HCT116 (cell line): ENCODE measurements at regions not wholly inside any gene's neighbourhood (a gene's known extent, or its start where the extent isn't known, plus 50 kb on each side); places are given as distances from the start of the nearest gene placed in this dataset.

ENCODE experiments used
- ATAC-seq: fragments of 200-7000 bp; cut with Tn5 transposase; 2 replicates; pipeline ENCODE4 v1.9.1; 2020; ENCODE audit warnings: mild to moderate bottlenecking, moderate library complexity
- BruUV-seq: library from RNA; stranded (reverse); fragments of 400-500 nt; replicated peaks from 2 replicates; lab custom pipeline; 2021; lab: Mats Ljungman, UMichigan
- CTCF ChIA-PET: fragments of 300-600 bp; sonication (Branson Sonifier 250); formaldehyde crosslinking; loops from one replicate; lab custom pipeline; 2021; ENCODE audit warnings: antibody characterized with exemption; lab: Charles Lee
- POLR2A ChIA-PET: fragments of 300-600, 350-600 bp; sonication (Branson Sonifier 250); formaldehyde crosslinking; loops from one replicate; lab custom pipeline; 2021; ENCODE audit warnings: antibody characterized with exemption; lab: Charles Lee
- RAD21 ChIA-PET, 2 experiments: fragments of 300-600 bp; sonication (Branson Sonifier 250); formaldehyde crosslinking; loops; one replicate each; lab custom pipeline; 2023; ENCODE audit warnings: low total read pairs in 2 of 2; ENCODE audit not compliant: uncharacterized antibody in 2 of 2, unreplicated experiment in 2 of 2, low non-redundant PET in 1 of 2; lab: Charles Lee
- DNase-seq: peaks from one replicate; pipeline ENCODE4 v3.0.0-alpha.2; 2010; ENCODE audit warnings: low read depth, low spot score
- H2AFZ ChIP-seq: fragments of 200-600 bp; shearing (Covaris generic), sonication (generic); 2 replicates; pipeline ENCODE4 v1.6.1; 2017; ENCODE audit warnings: low read depth, mixed run types, mixed read lengths, antibody characterized with exemption, low read length; ENCODE audit not compliant: poor library complexity, severe bottlenecking
- H3K27ac ChIP-seq: 2 replicates; pipeline ENCODE4 v1.5.1; 2012; ENCODE audit warnings: low read depth, low read length
- H3K27me3 ChIP-seq: fragments of 200-600 bp; sonication (generic); 2 replicates; pipeline ENCODE4 v1.6.1; 2016; ENCODE audit warnings: mixed run types, low read length, mixed read lengths; ENCODE audit not compliant: insufficient read depth
- H3K36me3 ChIP-seq, 2 experiments: fragments of 200-500 bp in 1 of 2; fragments of 200-600 bp in 1 of 2; sonication (Bioruptor generic) in 1 of 2; sonication (generic) in 1 of 2; 2 replicates each; pipeline versions ENCODE4 v1.5.1 to v1.6.1; 2014 to 2016; ENCODE audit warnings: low read length in 2 of 2, inconsistent platforms in 1 of 2, mixed read lengths in 1 of 2, mixed run types in 1 of 2; ENCODE audit not compliant: insufficient read depth in 2 of 2, control insufficient read depth in 1 of 2
- H3K4me1 ChIP-seq, 2 experiments: fragments of 200-600 bp in 1 of 2; sonication (generic) in 1 of 2; 2 replicates each; pipeline versions ENCODE4 v1.5.1 to v1.6.1; 2012 to 2017; ENCODE audit warnings: low read length in 2 of 2, inconsistent platforms in 1 of 2, mild to moderate bottlenecking in 1 of 2, mixed read lengths in 1 of 2, mixed run types in 1 of 2, moderate library complexity in 1 of 2; ENCODE audit not compliant: insufficient read depth in 2 of 2, control insufficient read depth in 1 of 2
- H3K4me2 ChIP-seq: fragments of 200-600 bp; sonication (generic); 2 replicates; pipeline ENCODE4 v1.6.1; 2017; ENCODE audit warnings: mixed run types, low read length, mixed read lengths
- H3K4me3 ChIP-seq, 2 experiments: fragments of 200-600 bp in 1 of 2; sonication (generic) in 1 of 2; replicated peaks in 1 of 2; 2 replicates each; pipeline ENCODE4 v1.5.1; 2011 to 2016; ENCODE audit warnings: low read length in 2 of 2, control low read depth in 1 of 2, low read depth in 1 of 2, mild to moderate bottlenecking in 1 of 2, mixed read lengths in 1 of 2, mixed run types in 1 of 2
- H3K79me2 ChIP-seq: fragments of 200-600 bp; sonication (generic); 2 replicates; pipeline ENCODE4 v1.6.1; 2017; ENCODE audit warnings: mild to moderate bottlenecking, mixed run types, low read length, moderate library complexity, mixed read lengths; ENCODE audit not compliant: insufficient read depth
- H3K9ac ChIP-seq: fragments of 200-600 bp; sonication (generic); 2 replicates; pipeline ENCODE4 v1.6.1; 2016; ENCODE audit warnings: low read length, mixed read lengths
- H3K9me2 ChIP-seq: fragments of 200-600 bp; sonication (generic), shearing (Covaris generic); 2 replicates; pipeline ENCODE4 v1.6.1; 2017; ENCODE audit warnings: mixed run types, mild to moderate bottlenecking, moderate library complexity; ENCODE audit not compliant: insufficient read depth
- H3K9me3 ChIP-seq, 2 experiments: fragments of 200-500 bp in 1 of 2; fragments of 200-600 bp in 1 of 2; sonication (Bioruptor generic) in 1 of 2; sonication (generic) in 1 of 2; 2 replicates each; pipeline ENCODE4 v1.6.1; 2014 to 2017; ENCODE audit warnings: low read length in 2 of 2, mixed read lengths in 2 of 2, inconsistent platforms in 1 of 2, low read depth in 1 of 2, mild to moderate bottlenecking in 1 of 2, mixed run types in 1 of 2, moderate library complexity in 1 of 2; ENCODE audit not compliant: control insufficient read depth in 1 of 2, insufficient read depth in 1 of 2
- H4K20me1 ChIP-seq: fragments of 200-600 bp; sonication (generic), shearing (Covaris generic); 2 replicates; pipeline ENCODE4 v1.6.1; 2017; ENCODE audit warnings: mixed run types, mild to moderate bottlenecking, moderate library complexity; ENCODE audit not compliant: insufficient read depth
- CBX3 ChIP-seq: IDR thresholded peaks from 2 replicates; pipeline ENCODE4 v1.6.1; 2012; ENCODE audit warnings: low read depth
- CEBPB ChIP-seq: IDR thresholded peaks from 2 replicates; pipeline ENCODE4 v1.6.1; 2012; ENCODE audit warnings: low read depth
- CTCF ChIP-seq, 3 experiments: fragments of 200-600 bp in 1 of 3; sonication (generic) in 1 of 3; IDR thresholded peaks in 2 of 3; conservative IDR thresholded peaks in 1 of 3; 2 replicates each; pipeline ENCODE4 v1.5.1; 2012 to 2017; ENCODE audit warnings: low read depth in 2 of 3, low read length in 2 of 3, antibody characterized with exemption in 1 of 3, borderline replicate concordance in 1 of 3, control low read depth in 1 of 3, mild to moderate bottlenecking in 1 of 3, mixed read lengths in 1 of 3, mixed run types in 1 of 3, moderate library complexity in 1 of 3; ENCODE audit not compliant: insufficient read depth in 1 of 3
- ELF1 ChIP-seq: IDR thresholded peaks from 2 replicates; pipeline ENCODE4 v1.6.1; 2012; ENCODE audit warnings: low read depth, borderline replicate concordance
- EZH2 ChIP-seq: fragments of 200-600 bp; sonication (generic); IDR thresholded peaks from 2 replicates; pipeline ENCODE4 v1.6.1; 2017; ENCODE audit warnings: antibody characterized with exemption, mixed run types
- EZH2phosphoT487 ChIP-seq: fragments of 200-600 bp; IDR thresholded peaks from 2 replicates; pipeline ENCODE4 v1.6.1; 2018; ENCODE audit warnings: antibody characterized with exemption, borderline replicate concordance
- FOSL1 ChIP-seq: IDR thresholded peaks from 2 replicates; pipeline ENCODE4 v1.6.1; 2012; ENCODE audit warnings: low read depth
- JUND ChIP-seq: IDR thresholded peaks from 2 replicates; pipeline ENCODE4 v1.6.1; 2012
- POLR2A ChIP-seq: IDR thresholded peaks from 2 replicates; pipeline ENCODE4 v1.7.0; 2011; ENCODE audit warnings: borderline replicate concordance; ENCODE audit not compliant: insufficient read depth, insufficient read length; ENCODE audit errors: extremely low read depth
- RAD21 ChIP-seq: IDR thresholded peaks from 2 replicates; pipeline ENCODE4 v1.6.1; 2012; ENCODE audit warnings: low read depth, mild to moderate bottlenecking
- SIN3A ChIP-seq: IDR thresholded peaks from 2 replicates; pipeline ENCODE4 v1.6.1; 2012; ENCODE audit warnings: low read depth
- SP1 ChIP-seq: IDR thresholded peaks from 2 replicates; pipeline ENCODE4 v1.6.1; 2012; ENCODE audit warnings: low read depth
- SRF ChIP-seq: IDR thresholded peaks from 2 replicates; pipeline ENCODE4 v1.6.1; 2012; ENCODE audit warnings: low read depth
- TCF7L2 ChIP-seq: IDR thresholded peaks from 2 replicates; pipeline ENCODE4 v1.7.0; 2011; ENCODE audit warnings: borderline replicate concordance, inconsistent platforms; ENCODE audit not compliant: insufficient read depth, insufficient read length; ENCODE audit errors: extremely low read depth
- YY1 ChIP-seq: IDR thresholded peaks from 2 replicates; pipeline ENCODE4 v1.6.1; 2011; ENCODE audit warnings: low read length, low read depth, moderate library complexity, mild to moderate bottlenecking; ENCODE audit not compliant: insufficient replicate concordance; ENCODE audit errors: extremely low read depth
- ZBTB33 ChIP-seq: IDR thresholded peaks from 2 replicates; pipeline ENCODE4 v1.6.1; 2011; ENCODE audit warnings: mild to moderate bottlenecking, low read length, moderate library complexity; ENCODE audit not compliant: insufficient replicate concordance; ENCODE audit errors: extremely low read depth
- ZFX ChIP-seq: fragments of 450-650 bp; IDR thresholded peaks from 2 replicates; pipeline ENCODE4 v1.6.1; 2017
- ZNF274 ChIP-seq: fragments of 200-500 bp; sonication (Bioruptor generic); IDR thresholded peaks from 2 replicates; pipeline ENCODE4 v1.6.1; 2014; ENCODE audit warnings: mild to moderate bottlenecking, low read depth, low read length, inconsistent platforms
- intact Hi-C: fragments of 100-400 bp; cut with micrococcal nuclease; formaldehyde crosslinking; loops from 2 replicates; pipeline ENCODE4 v1.10.0; 2022
- TF ChIP-seq, protein P1 (sequence below): IDR thresholded peaks from 2 replicates; pipeline ENCODE4 v1.6.1; 2012

- CTCF ChIA-PET: no interaction called here
- no peak for ATAC-seq
- DNase-seq: no peak
- Histone ChIP-seq H3K9me2 (no peaks in the 10 kb centered on the region), H3K9ac (no peak overlapping the region), H3K9me3 (peaks cover 0 to 7% of the 10 kb centered on the region in 2 experiments; a peak in 1 of 4 replicates), H3K79me2 (no peaks in the 10 kb centered on the region), H3K4me1 (no peaks in the 10 kb centered on the region), H3K27me3 (no peaks in the 10 kb centered on the region), H3K36me3 (no peaks in the 10 kb centered on the region), H2AFZ (no peak overlapping the region), H3K27ac (no peak overlapping the region), H3K4me3 (no peak overlapping the region), H3K4me2 (no peak overlapping the region), H4K20me1 (no peaks in the 10 kb centered on the region)
- POLR2A ChIA-PET: no interaction called here
- BruUV-seq: no TSS peak
- RAD21 ChIA-PET: no interaction called here
- TF ChIP-seq SP1 (no peak), EZH2 (no peak), CTCF (IDR thresholded peaks at IDR 0.05 in 2 of 3, conservative IDR thresholded peaks at IDR 0.05 in 1 of 3; ENCODE audit: borderline replicate concordance in 1 of 3, insufficient read depth in 1 of 3, low read depth in 2 of 3, low read length in 2 of 3) (no peak), ZFX (no peak), SIN3A (no peak), JUND (no peak), ELF1 (no peak), FOSL1 (no peak), RAD21 (no peak), EZH2phosphoT487 (no peak), YY1 (no peak), POLR2A (no peak), CBX3 (no peak), TCF7L2 (no peak), ZNF274 (no peak), ZBTB33 (no peak), CEBPB (no peak), SRF (no peak)
- TF ChIP-seq, protein P1, sequence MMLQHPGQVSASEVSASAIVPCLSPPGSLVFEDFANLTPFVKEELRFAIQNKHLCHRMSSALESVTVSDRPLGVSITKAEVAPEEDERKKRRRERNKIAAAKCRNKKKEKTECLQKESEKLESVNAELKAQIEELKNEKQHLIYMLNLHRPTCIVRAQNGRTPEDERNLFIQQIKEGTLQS: no peak
- intact Hi-C loops: no loop called here
These were observed 1596.3 kb downstream of the MAT2B start for GRCh38 chr5:165101709-165102108.
